ENCODE measurements at regions not wholly inside any gene's neighbourhood (a gene's known extent, or its start where the extent isn't known, plus 50 kb on each side); places are given as distances from the start of the nearest gene placed in this dataset.

GRCh38 chr1:112778137-112778536 is 63.0 kb upstream of the PPM1J start:
- in situ Hi-C loops (cut with MboI; ENCODE audit: low pct_unique_long_range_greater_than_20kb, low sequenced_read_pairs, unreplicated experiment) = no loop called here
- TF ChIP-seq CTCF (IDR thresholded peaks at IDR 0.05; ENCODE audit: extremely low read depth, insufficient read depth, missing control alignments) = no peak
- DNase-seq (ENCODE audit: low spot score) = no peak

- no peak for DNase-seq (ENCODE audit: low spot score)
- no peak for TF ChIP-seq CTCF (IDR thresholded peaks at IDR 0.05; ENCODE audit: extremely low read depth, insufficient read depth, missing control alignments)
- in situ Hi-C loops (cut with MboI; ENCODE audit: low pct_unique_long_range_greater_than_20kb, low sequenced_read_pairs, unreplicated experiment) = no loop called here
Measured at GRCh38 chr1:112776688-112777087, 61.6 kb upstream of the PPM1J start.

- in situ Hi-C loops (cut with MboI; ENCODE audit: low pct_unique_long_range_greater_than_20kb, low sequenced_read_pairs, unreplicated experiment) = no loop called here
- TF ChIP-seq CTCF (IDR thresholded peaks at IDR 0.05; ENCODE audit: extremely low read depth, insufficient read depth, missing control alignments) = no peak
- no peak for DNase-seq (ENCODE audit: low spot score)
Measured at GRCh38 chr1:112772781-112773180, 57.6 kb upstream of the PPM1J start.

- in situ Hi-C loops (cut with MboI; ENCODE audit: low pct_unique_long_range_greater_than_20kb, low sequenced_read_pairs, unreplicated experiment) = no loop called here
- TF ChIP-seq CTCF (IDR thresholded peaks at IDR 0.05; ENCODE audit: extremely low read depth, insufficient read depth, missing control alignments) = no peak
- no peak for DNase-seq (ENCODE audit: low spot score)
Measured at GRCh38 chr1:112770724-112771123, 55.6 kb upstream of the PPM1J start.

- no peak for DNase-seq (ENCODE audit: low spot score)
- TF ChIP-seq CTCF (IDR thresholded peaks at IDR 0.05; ENCODE audit: extremely low read depth, insufficient read depth, missing control alignments) = no peak
- in situ Hi-C loops (cut with MboI; ENCODE audit: low pct_unique_long_range_greater_than_20kb, low sequenced_read_pairs, unreplicated experiment) = no loop called here
Measured at GRCh38 chr1:112769611-112770010, 54.5 kb upstream of the PPM1J start.

- in situ Hi-C loops (cut with MboI; ENCODE audit: low pct_unique_long_range_greater_than_20kb, low sequenced_read_pairs, unreplicated experiment) = no loop called here
- no peak for DNase-seq (ENCODE audit: low spot score)
- TF ChIP-seq CTCF (IDR thresholded peaks at IDR 0.05; ENCODE audit: extremely low read depth, insufficient read depth, missing control alignments) = no peak
Measured at GRCh38 chr1:112767646-112768045, 52.5 kb upstream of the PPM1J start.

All from GM13977 (cell line).